Uterus (tissue), 2 donors: ENCODE measurements at regions not wholly inside any gene's neighbourhood (a gene's known extent, or its start where the extent isn't known, plus 50 kb on each side); places are given as distances from the start of the nearest gene placed in this dataset.

ENCODE experiments used
- POLR2A ChIP-seq, 2 donors: fragments of 450-650 bp; IDR thresholded peaks; one replicate each; pipeline ENCODE4 v1.6.1; 2016; ENCODE audit warnings: antibody characterized with exemption in 2 of 2, mild to moderate bottlenecking in 1 of 2, moderate library complexity in 1 of 2
- TF ChIP-seq, protein P1 (sequence below), 4 experiments: fragments of 200-600 bp in 2 of 4; fragments of 450-650 bp in 2 of 4; sonication (generic) in 2 of 4; IDR thresholded peaks; one replicate each; pipeline ENCODE4 v1.5.1; 2016 to 2019; ENCODE audit warnings: antibody characterized with exemption in 4 of 4, mild to moderate bottlenecking in 2 of 4, moderate library complexity in 1 of 4

DNA sequence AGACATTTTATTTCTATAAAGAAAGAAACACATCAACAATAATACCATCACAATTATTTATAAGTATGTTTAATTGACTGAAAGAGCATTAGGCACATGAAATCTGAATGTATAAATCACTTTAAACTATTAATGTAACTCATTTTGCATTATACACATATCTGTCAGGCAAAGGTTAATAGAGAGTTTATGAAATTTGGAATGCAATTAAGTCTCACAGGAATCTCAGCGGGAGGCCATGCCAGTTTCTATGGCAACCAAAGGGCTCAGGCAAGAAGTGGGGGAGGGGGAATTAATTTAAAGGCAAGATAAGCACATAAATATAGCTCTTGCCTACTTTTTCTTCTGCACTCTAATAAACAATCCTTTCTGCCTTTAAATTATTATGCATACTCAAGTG, 152.6 kb downstream of the SLC16A9 start:
- TF ChIP-seq, protein P1, sequence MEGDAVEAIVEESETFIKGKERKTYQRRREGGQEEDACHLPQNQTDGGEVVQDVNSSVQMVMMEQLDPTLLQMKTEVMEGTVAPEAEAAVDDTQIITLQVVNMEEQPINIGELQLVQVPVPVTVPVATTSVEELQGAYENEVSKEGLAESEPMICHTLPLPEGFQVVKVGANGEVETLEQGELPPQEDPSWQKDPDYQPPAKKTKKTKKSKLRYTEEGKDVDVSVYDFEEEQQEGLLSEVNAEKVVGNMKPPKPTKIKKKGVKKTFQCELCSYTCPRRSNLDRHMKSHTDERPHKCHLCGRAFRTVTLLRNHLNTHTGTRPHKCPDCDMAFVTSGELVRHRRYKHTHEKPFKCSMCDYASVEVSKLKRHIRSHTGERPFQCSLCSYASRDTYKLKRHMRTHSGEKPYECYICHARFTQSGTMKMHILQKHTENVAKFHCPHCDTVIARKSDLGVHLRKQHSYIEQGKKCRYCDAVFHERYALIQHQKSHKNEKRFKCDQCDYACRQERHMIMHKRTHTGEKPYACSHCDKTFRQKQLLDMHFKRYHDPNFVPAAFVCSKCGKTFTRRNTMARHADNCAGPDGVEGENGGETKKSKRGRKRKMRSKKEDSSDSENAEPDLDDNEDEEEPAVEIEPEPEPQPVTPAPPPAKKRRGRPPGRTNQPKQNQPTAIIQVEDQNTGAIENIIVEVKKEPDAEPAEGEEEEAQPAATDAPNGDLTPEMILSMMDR (IDR thresholded peaks at IDR 0.05), result no peak
- no peak for TF ChIP-seq POLR2A (IDR thresholded peaks at IDR 0.05)
